IMR-90 (cell line): ENCODE measurements at regions not wholly inside any gene's neighbourhood (a gene's known extent, or its start where the extent isn't known, plus 50 kb on each side); places are given as distances from the start of the nearest gene placed in this dataset.

Source experiments
- ATAC-seq: fragments of 200-7000 bp; cut with Tn5 transposase; 2 replicates; pipeline ENCODE4 v1.9.1; 2020; ENCODE audit warnings: low read depth, mild to moderate bottlenecking, moderate library complexity
- BruUV-seq: library from RNA; stranded (reverse); fragments of 400-500 nt; replicated peaks from 2 replicates; lab custom pipeline; 2021; lab: Mats Ljungman, UMichigan
- CTCF ChIA-PET: fragments of 300-600 bp; formaldehyde crosslinking; extraction: SDS; loops from one replicate; lab custom pipeline; 2021; ENCODE audit warnings: antibody characterized with exemption; lab: Yijun Ruan, JAX
- POLR2A ChIA-PET: fragments of 300-600 bp; sonication (Branson Sonifier 250); formaldehyde crosslinking; loops from one replicate; lab custom pipeline; 2022; ENCODE audit warnings: antibody characterized with exemption; ENCODE audit not compliant: unreplicated experiment; lab: Charles Lee
- DNase-seq: peaks from one replicate; pipeline ENCODE4 v3.0.0; 2013
- H2AFZ ChIP-seq: replicated peaks from 2 replicates; pipeline ENCODE3; 2013; ENCODE audit warnings: low read length, mild to moderate bottlenecking; ENCODE audit not compliant: poor library complexity
- H2AK5ac ChIP-seq: 2 replicates; pipeline ENCODE4 v1.6.1; 2013; ENCODE audit warnings: low read depth, low read length, inconsistent platforms
- H2AK9ac ChIP-seq: replicated peaks from 2 replicates; pipeline ENCODE3; 2013; ENCODE audit warnings: mild to moderate bottlenecking, low read depth, low read length, moderate library complexity; ENCODE audit not compliant: poor library complexity
- H2BK120ac ChIP-seq: 2 replicates; pipeline ENCODE4 v1.6.1; 2013; ENCODE audit warnings: low read depth, low read length, inconsistent platforms
- H2BK15ac ChIP-seq: 3 replicates; pipeline ENCODE4 v1.6.1; 2013; ENCODE audit warnings: low read depth, low read length, inconsistent platforms
- H2BK20ac ChIP-seq: 2 replicates; pipeline ENCODE4 v1.6.1; 2013; ENCODE audit warnings: low read depth, mild to moderate bottlenecking, inconsistent platforms, low read length, moderate library complexity
- H2BK5ac ChIP-seq: 2 replicates; pipeline ENCODE4 v1.6.1; 2013; ENCODE audit warnings: mild to moderate bottlenecking, low read depth, low read length, inconsistent platforms; ENCODE audit not compliant: poor library complexity, severe bottlenecking
- H3K14ac ChIP-seq: replicated peaks from 2 replicates; pipeline ENCODE4 v1.6.1; 2013; ENCODE audit warnings: low read depth, low read length, inconsistent platforms
- H3K18ac ChIP-seq: 2 replicates; pipeline ENCODE4 v1.6.1; 2013; ENCODE audit warnings: low read depth, low read length, control low read depth
- H3K23ac ChIP-seq: 2 replicates; pipeline ENCODE4 v1.6.1; 2013; ENCODE audit warnings: low read depth, low read length, inconsistent platforms
- H3K27ac ChIP-seq: 2 replicates; pipeline ENCODE4 v1.5.1; 2013; ENCODE audit warnings: mild to moderate bottlenecking, control low read depth, low read length; ENCODE audit not compliant: insufficient read depth
- H3K27me3 ChIP-seq: 2 replicates; pipeline ENCODE4 v1.6.1; 2013; ENCODE audit warnings: low read length; ENCODE audit not compliant: control insufficient read depth, insufficient read depth
- H3K36me3 ChIP-seq: 2 replicates; pipeline ENCODE4 v1.6.1; 2013; ENCODE audit warnings: low read length, mixed read lengths; ENCODE audit not compliant: control insufficient read depth, insufficient read depth
- H3K4ac ChIP-seq: 2 replicates; pipeline ENCODE4 v1.6.1; 2013; ENCODE audit warnings: low read depth, low read length, inconsistent platforms
- H3K4me1 ChIP-seq: 2 replicates; pipeline ENCODE4 v1.6.1; 2013; ENCODE audit warnings: low read length, mixed read lengths; ENCODE audit not compliant: control insufficient read depth, insufficient read depth
- H3K4me2 ChIP-seq: 2 replicates; pipeline ENCODE4 v1.6.1; 2013; ENCODE audit warnings: low read depth, mild to moderate bottlenecking, control low read depth, low read length, moderate library complexity
- H3K4me3 ChIP-seq: 2 replicates; pipeline ENCODE4 v1.5.1; 2013; ENCODE audit warnings: low read depth, mild to moderate bottlenecking, control low read depth, low read length, moderate library complexity; ENCODE audit not compliant: insufficient read depth
- H3K56ac ChIP-seq: 2 replicates; pipeline ENCODE4 v1.6.1; 2013; ENCODE audit warnings: low read length, inconsistent platforms; ENCODE audit not compliant: insufficient read depth; ENCODE audit errors: extremely low read depth
- H3K79me1 ChIP-seq, 2 experiments: 2 replicates each; pipeline ENCODE4 v1.6.1; 2013; ENCODE audit warnings: low read length in 2 of 2, inconsistent platforms in 1 of 2, low read depth in 1 of 2
- H3K9ac ChIP-seq: 2 replicates; pipeline ENCODE4 v1.6.1; 2013; ENCODE audit warnings: low read depth, low read length, control low read depth
- H3K9me1 ChIP-seq: 2 replicates; pipeline ENCODE4 v1.6.1; 2013; ENCODE audit warnings: low read length, inconsistent platforms; ENCODE audit not compliant: insufficient read depth
- H3K9me3 ChIP-seq: 2 replicates; pipeline ENCODE4 v1.6.1; 2013; ENCODE audit warnings: low read length; ENCODE audit not compliant: control insufficient read depth, insufficient read depth
- H4K20me1 ChIP-seq: 2 replicates; pipeline ENCODE4 v1.6.1; 2013; ENCODE audit warnings: low read length, inconsistent platforms; ENCODE audit not compliant: insufficient read depth
- H4K5ac ChIP-seq: 2 replicates; pipeline ENCODE4 v1.6.1; 2013; ENCODE audit warnings: mild to moderate bottlenecking, low read depth, low read length, control low read depth
- H4K8ac ChIP-seq, 2 experiments: 2 replicates each; pipeline ENCODE4 v1.6.1; 2013; ENCODE audit warnings: low read depth in 2 of 2, low read length in 2 of 2, control low read depth in 1 of 2, inconsistent platforms in 1 of 2
- H4K91ac ChIP-seq: 2 replicates; pipeline ENCODE4 v1.6.1; 2013; ENCODE audit warnings: low read depth, low read length, inconsistent platforms; ENCODE audit not compliant: insufficient read depth
- BHLHE40 ChIP-seq: fragments of 150-350 bp; IDR thresholded peaks from 2 replicates; pipeline ENCODE4 v1.6.1; 2016; ENCODE audit warnings: mild to moderate bottlenecking, low read depth, low read length
- CHD1 ChIP-seq: IDR thresholded peaks from 2 replicates; pipeline ENCODE4 v1.6.1; 2012; ENCODE audit warnings: low read depth, low read length, improper control_type of control experiment
- MAFK ChIP-seq: IDR thresholded peaks from 2 replicates; pipeline ENCODE4 v1.6.1; 2012; ENCODE audit warnings: low read depth, low read length, improper control_type of control experiment
- POLR2A ChIP-seq: IDR thresholded peaks from 2 replicates; pipeline ENCODE4 v1.6.1; 2012; ENCODE audit warnings: mild to moderate bottlenecking, low read depth, low read length
- RFX5 ChIP-seq: IDR thresholded peaks from 2 replicates; pipeline ENCODE4 v1.8.0; 2012; ENCODE audit warnings: low read depth, mild to moderate bottlenecking, low read length, moderate library complexity
- SMC3 ChIP-seq: fragments of 150-350 bp; IDR thresholded peaks from 2 replicates; pipeline ENCODE4 v1.6.1; 2016; ENCODE audit warnings: low read depth, mild to moderate bottlenecking, antibody characterized with exemption, low read length, moderate library complexity
- USF2 ChIP-seq: fragments of 150-350 bp; IDR thresholded peaks from 2 replicates; pipeline ENCODE4 v1.6.1; 2017; ENCODE audit warnings: mild to moderate bottlenecking, antibody characterized with exemption, low read length, low read depth
- WGBS, 2 experiments: methylation state at CpG; one replicate each; pipeline versions ENCODE4 v1.1.5 to v1.1.7; 2013; ENCODE audit warnings: missing lambda C conversion rate in 2 of 2; ENCODE audit not compliant: insufficient read length in 1 of 2; ENCODE audit errors: extremely low coverage in 2 of 2; 5-methylcytosine and 5-hydroxymethylcytosine counted together
- dilution Hi-C: fragments of 300-500 bp; cut with HindIII; formaldehyde crosslinking; loops from one replicate; pipeline ENCODE4 v1.14.3; 2018; ENCODE audit warnings: low sequenced_read_pairs; ENCODE audit not compliant: unreplicated experiment
- in situ Hi-C: fragments of 300-500 bp; cut with MboI; formaldehyde crosslinking; loops from 3 replicates; pipeline ENCODE4 v1.14.3; 2019; ENCODE audit warnings: low sequenced_read_pairs, inconsistent platforms, mixed read lengths
- intact Hi-C: fragments of 100-400 bp; cut with micrococcal nuclease; formaldehyde crosslinking; loops from 2 replicates; pipeline ENCODE4 v1.10.0; 2022

GRCh38 chr15:96217983-96218382 is 112.5 kb upstream of the NR2F2 start:
- no peak overlapping the region for H3K27ac ChIP-seq
- H3K27me3 ChIP-seq, result no peaks in the 10 kb centered on the region
- no peak overlapping the region for H3K14ac ChIP-seq
- no peak overlapping the region for H3K23ac ChIP-seq
- no peak overlapping the region for H2BK120ac ChIP-seq
- H2BK20ac ChIP-seq, result no peak overlapping the region
- H3K4me3 ChIP-seq, result no peak overlapping the region
- no peak overlapping the region for H3K56ac ChIP-seq
- no peak overlapping the region for H3K4me2 ChIP-seq
- no peaks in the 10 kb centered on the region for H3K9me1 ChIP-seq
- ChIA-PET POLR2A (no interaction called here), CTCF (no interaction called here)
- H3K79me1 ChIP-seq, result peaks cover 0 to under 1% of the 10 kb centered on the region in 2 experiments; a peak in 1 of 4 replicates
- H2AK5ac ChIP-seq, result no peak overlapping the region
- H4K91ac ChIP-seq, result no peak overlapping the region
- H4K20me1 ChIP-seq, result no peaks in the 10 kb centered on the region
- no peak overlapping the region for H2AK9ac ChIP-seq
- H3K36me3 ChIP-seq, result no peaks in the 10 kb centered on the region
- ATAC-seq (no peak), DNase-seq (no peak)
- WGBS, 2 experiments, result no CpG with 5 or more reads among the region's 1 CpG
- dilution Hi-C loops, result no loop called here
- no peaks in the 10 kb centered on the region for H3K4me1 ChIP-seq
- no peak overlapping the region for H3K4ac ChIP-seq
- no peak overlapping the region for H2AFZ ChIP-seq
- no peak overlapping the region for H4K8ac ChIP-seq
- no peak overlapping the region for H4K5ac ChIP-seq
- no TSS peak for BruUV-seq
- intact Hi-C loops, result no loop called here
- no peak overlapping the region for H3K9ac ChIP-seq
- TF ChIP-seq RFX5, result no peak
- no peak for TF ChIP-seq CHD1
- TF ChIP-seq USF2, result no peak
- no peak for TF ChIP-seq MAFK
- TF ChIP-seq BHLHE40, result no peak
- no peak for TF ChIP-seq POLR2A
- TF ChIP-seq SMC3, result no peak
- in situ Hi-C loops, result no loop called here
- no peak overlapping the region for H2BK5ac ChIP-seq
- H3K18ac ChIP-seq, result no peak overlapping the region
- H3K9me3 ChIP-seq, result no peaks in the 10 kb centered on the region
- no peak overlapping the region for H2BK15ac ChIP-seq
